ENCODE measurements at regions not wholly inside any gene's neighbourhood (a gene's known extent, or its start where the extent isn't known, plus 50 kb on each side); places are given as distances from the start of the nearest gene placed in this dataset.

DNA sequence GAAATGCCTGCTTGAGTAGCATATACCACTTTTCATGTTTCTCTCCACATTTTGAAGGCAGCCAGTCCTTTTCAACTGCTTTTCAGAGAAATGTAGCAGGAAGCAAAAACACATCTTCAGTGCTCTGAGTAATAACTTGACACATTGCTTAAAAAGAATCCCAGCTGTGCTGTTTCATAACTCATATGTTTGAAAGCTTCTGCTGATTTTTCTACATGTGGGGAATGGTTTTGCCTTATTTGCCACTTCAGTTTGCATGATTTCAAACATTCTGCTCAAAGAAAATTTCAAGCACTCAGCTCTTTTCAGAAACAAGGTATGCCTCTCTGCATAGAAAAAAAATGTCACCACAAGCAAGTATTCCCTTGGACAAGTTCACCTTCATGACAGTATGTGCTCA, 732.8 kb downstream of the POM121L12 start:
- DNase-seq = no peak
- Mint-ChIP-seq H3K36me3 (ENCODE audit: insufficient read depth, unreplicated experiment) (no peaks in the 10 kb centered on the region), H3K9me3 (ENCODE audit: low read depth, unreplicated experiment) (peaks cover 30% of the 10 kb centered on the region), H3K27me3 (ENCODE audit: unreplicated experiment) (no peaks in the 10 kb centered on the region), H3K4me3 (ENCODE audit: low read depth, unreplicated experiment) (no peak overlapping the region), H3K4me1 (ENCODE audit: low read depth, unreplicated experiment) (no peaks in the 10 kb centered on the region), H3K27ac (ENCODE audit: unreplicated experiment) (no peak overlapping the region)
- intact Hi-C loops (cut with micrococcal nuclease; ENCODE audit: unreplicated experiment) = no loop called here
- no TSS peak for BruUV-seq (replicated peaks)
- TF ChIP-seq, protein P1, sequence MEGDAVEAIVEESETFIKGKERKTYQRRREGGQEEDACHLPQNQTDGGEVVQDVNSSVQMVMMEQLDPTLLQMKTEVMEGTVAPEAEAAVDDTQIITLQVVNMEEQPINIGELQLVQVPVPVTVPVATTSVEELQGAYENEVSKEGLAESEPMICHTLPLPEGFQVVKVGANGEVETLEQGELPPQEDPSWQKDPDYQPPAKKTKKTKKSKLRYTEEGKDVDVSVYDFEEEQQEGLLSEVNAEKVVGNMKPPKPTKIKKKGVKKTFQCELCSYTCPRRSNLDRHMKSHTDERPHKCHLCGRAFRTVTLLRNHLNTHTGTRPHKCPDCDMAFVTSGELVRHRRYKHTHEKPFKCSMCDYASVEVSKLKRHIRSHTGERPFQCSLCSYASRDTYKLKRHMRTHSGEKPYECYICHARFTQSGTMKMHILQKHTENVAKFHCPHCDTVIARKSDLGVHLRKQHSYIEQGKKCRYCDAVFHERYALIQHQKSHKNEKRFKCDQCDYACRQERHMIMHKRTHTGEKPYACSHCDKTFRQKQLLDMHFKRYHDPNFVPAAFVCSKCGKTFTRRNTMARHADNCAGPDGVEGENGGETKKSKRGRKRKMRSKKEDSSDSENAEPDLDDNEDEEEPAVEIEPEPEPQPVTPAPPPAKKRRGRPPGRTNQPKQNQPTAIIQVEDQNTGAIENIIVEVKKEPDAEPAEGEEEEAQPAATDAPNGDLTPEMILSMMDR (IDR thresholded peaks at IDR 0.05; ENCODE audit: unreplicated experiment) = no peak
- CTCF ChIA-PET = no interaction called here

DNA sequence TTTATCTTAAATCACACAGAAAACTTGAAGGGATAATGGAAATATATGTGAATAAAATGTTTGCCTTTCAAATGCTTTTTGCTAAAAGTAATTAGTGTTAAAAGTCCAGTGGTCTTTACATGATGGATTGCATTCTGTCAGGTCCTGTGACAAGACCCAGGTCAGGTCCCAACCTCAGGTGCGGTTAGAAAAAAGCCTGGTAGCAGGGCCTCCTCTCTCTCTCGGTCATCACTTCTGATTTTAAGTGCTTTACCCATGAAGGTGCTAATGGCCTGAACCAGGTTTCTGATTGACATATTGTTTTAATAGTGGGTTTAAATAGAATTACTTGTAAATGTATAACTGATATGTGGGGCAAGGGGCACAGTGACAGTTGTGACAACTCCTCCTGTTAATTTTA, 736.3 kb downstream of the POM121L12 start:
- CTCF ChIA-PET = no interaction called here

DNA sequence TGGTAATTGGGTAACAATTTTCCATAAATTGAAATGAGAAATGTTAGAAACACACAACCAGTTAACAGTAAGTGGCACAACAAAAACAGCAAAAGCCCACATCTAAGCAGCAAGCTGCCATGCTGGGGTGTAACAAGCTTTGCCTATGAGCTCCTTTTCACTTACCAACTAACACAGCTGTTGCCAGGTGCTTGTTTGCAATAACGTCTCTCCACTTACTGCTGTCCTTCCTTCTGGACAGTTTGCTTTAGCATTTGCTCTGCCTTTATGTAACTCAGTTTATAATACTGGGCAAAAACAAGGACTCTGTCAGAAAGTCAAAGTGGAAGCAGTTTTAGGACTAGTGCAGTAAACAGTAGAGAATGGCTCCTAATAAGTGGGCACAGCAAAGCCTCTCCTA, 740.9 kb downstream of the POM121L12 start:
- intact Hi-C loops (cut with micrococcal nuclease; ENCODE audit: unreplicated experiment) = no loop called here
- no peaks in the 10 kb centered on the region for H3K36me3 Mint-ChIP-seq (ENCODE audit: insufficient read depth, unreplicated experiment)
- H3K27me3 Mint-ChIP-seq (ENCODE audit: unreplicated experiment) = no peaks in the 10 kb centered on the region
- no peak for DNase-seq
- no peak overlapping the region for H3K27ac Mint-ChIP-seq (ENCODE audit: unreplicated experiment)
- H3K9me3 Mint-ChIP-seq (ENCODE audit: low read depth, unreplicated experiment) = peaks cover 17% of the 10 kb centered on the region
- no peak overlapping the region for H3K4me3 Mint-ChIP-seq (ENCODE audit: low read depth, unreplicated experiment)
- CTCF ChIA-PET = no interaction called here
- TF ChIP-seq, protein P1 (IDR thresholded peaks at IDR 0.05; ENCODE audit: unreplicated experiment) = no peak
- no TSS peak for BruUV-seq (replicated peaks)
- H3K4me1 Mint-ChIP-seq (ENCODE audit: low read depth, unreplicated experiment) = no peaks in the 10 kb centered on the region

More for the DNA sequence above, 736.3 kb downstream of the POM121L12 start:
- TF ChIP-seq, protein P1 (IDR thresholded peaks at IDR 0.05; ENCODE audit: unreplicated experiment) = no peak
- intact Hi-C loops (cut with micrococcal nuclease; ENCODE audit: unreplicated experiment) = no loop called here
- H3K4me3 Mint-ChIP-seq (ENCODE audit: low read depth, unreplicated experiment) = no peak overlapping the region
- H3K4me1 Mint-ChIP-seq (ENCODE audit: low read depth, unreplicated experiment) = no peaks in the 10 kb centered on the region
- no peak overlapping the region for H3K27ac Mint-ChIP-seq (ENCODE audit: unreplicated experiment)
- no TSS peak for BruUV-seq (replicated peaks)
- H3K9me3 Mint-ChIP-seq (ENCODE audit: low read depth, unreplicated experiment) = peaks cover 22% of the 10 kb centered on the region
- DNase-seq = no peak
- H3K27me3 Mint-ChIP-seq (ENCODE audit: unreplicated experiment) = no peaks in the 10 kb centered on the region
- H3K36me3 Mint-ChIP-seq (ENCODE audit: insufficient read depth, unreplicated experiment) = no peaks in the 10 kb centered on the region

DNA sequence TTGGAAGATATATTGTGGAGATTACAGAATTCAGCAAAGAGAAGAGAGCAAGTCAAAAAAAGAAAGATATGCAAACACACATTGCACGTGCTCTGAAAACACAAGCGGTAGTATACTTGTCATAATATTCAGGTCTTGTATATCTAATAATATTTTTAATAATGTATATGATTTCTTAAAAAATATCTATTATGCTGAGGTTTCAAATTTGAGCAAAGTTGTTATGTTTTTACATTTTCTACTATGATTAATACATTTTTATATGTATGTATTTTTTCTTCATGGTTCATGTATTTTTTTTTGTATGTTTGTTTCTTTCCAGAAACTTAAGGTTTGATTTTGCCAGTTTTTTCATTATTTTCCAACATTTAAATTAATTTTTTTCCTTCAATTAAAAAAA, 752.4 kb upstream of the VSTM2A start:
- intact Hi-C loops (cut with micrococcal nuclease; ENCODE audit: unreplicated experiment) = no loop called here
- no peaks in the 10 kb centered on the region for H3K27me3 Mint-ChIP-seq (ENCODE audit: unreplicated experiment)
- no TSS peak for BruUV-seq (replicated peaks)
- TF ChIP-seq, protein P1 (IDR thresholded peaks at IDR 0.05; ENCODE audit: unreplicated experiment) = no peak
- no peak overlapping the region for H3K4me3 Mint-ChIP-seq (ENCODE audit: low read depth, unreplicated experiment)
- H3K4me1 Mint-ChIP-seq (ENCODE audit: low read depth, unreplicated experiment) = no peaks in the 10 kb centered on the region
- CTCF ChIA-PET = no interaction called here
- H3K36me3 Mint-ChIP-seq (ENCODE audit: insufficient read depth, unreplicated experiment) = no peaks in the 10 kb centered on the region
- no peak overlapping the region for H3K27ac Mint-ChIP-seq (ENCODE audit: unreplicated experiment)
- DNase-seq = no peak
- H3K9me3 Mint-ChIP-seq (ENCODE audit: low read depth, unreplicated experiment) = peaks cover 20% of the 10 kb centered on the region

DNA sequence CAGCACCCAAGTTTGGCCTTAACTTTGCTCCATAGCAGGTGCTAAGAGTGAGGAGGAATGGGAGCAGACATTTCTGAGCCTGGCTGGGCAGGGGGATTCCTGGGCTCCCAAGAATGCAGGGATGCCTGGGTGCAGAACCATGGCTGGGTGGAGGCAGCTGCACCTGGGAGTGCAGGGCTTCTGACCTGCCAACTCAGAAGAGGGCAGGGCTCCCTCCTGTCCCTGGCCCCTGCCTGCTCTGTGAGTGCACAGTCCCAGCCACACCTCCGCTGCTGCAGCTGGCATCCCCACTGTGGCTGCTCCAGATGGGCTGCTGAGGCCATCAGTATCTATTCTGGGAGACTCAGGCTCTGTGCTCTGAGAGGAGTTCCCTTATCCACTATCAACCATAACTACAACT, 747.4 kb upstream of the VSTM2A start:
- TF ChIP-seq, protein P1 (IDR thresholded peaks at IDR 0.05; ENCODE audit: unreplicated experiment) = no peak
- BruUV-seq (replicated peaks) = no TSS peak
- no peak overlapping the region for H3K27ac Mint-ChIP-seq (ENCODE audit: unreplicated experiment)
- intact Hi-C loops (cut with micrococcal nuclease; ENCODE audit: unreplicated experiment) = no loop called here
- no peak overlapping the region for H3K4me3 Mint-ChIP-seq (ENCODE audit: low read depth, unreplicated experiment)
- no peaks in the 10 kb centered on the region for H3K27me3 Mint-ChIP-seq (ENCODE audit: unreplicated experiment)
- peaks cover 27% of the 10 kb centered on the region for H3K9me3 Mint-ChIP-seq (ENCODE audit: low read depth, unreplicated experiment)
- no peaks in the 10 kb centered on the region for H3K36me3 Mint-ChIP-seq (ENCODE audit: insufficient read depth, unreplicated experiment)
- DNase-seq = no peak
- no peaks in the 10 kb centered on the region for H3K4me1 Mint-ChIP-seq (ENCODE audit: low read depth, unreplicated experiment)
- CTCF ChIA-PET = no interaction called here
